M059J (cell line): ENCODE measurements at regions not wholly inside any gene's neighbourhood (a gene's known extent, or its start where the extent isn't known, plus 50 kb on each side); places are given as distances from the start of the nearest gene placed in this dataset.

Experiments
- DNase-seq: peaks from one replicate; pipeline ENCODE4 v3.0.0-alpha.2; 2012; ENCODE audit warnings: low read depth

GRCh38 chr11:8799273-8799672 is 111.7 kb upstream of the AKIP1 start:
- no peak for DNase-seq

- DNase-seq: no peak
These were observed 110.4 kb upstream of the AKIP1 start for GRCh38 chr11:8800520-8801110.

GRCh38 chr11:8801121-8801520 is 109.9 kb upstream of the AKIP1 start:
- no peak for DNase-seq

GRCh38 chr11:8802251-8802650 is 108.7 kb upstream of the AKIP1 start:
- no peak for DNase-seq

- DNase-seq: no peak
These were observed 107.0 kb upstream of the AKIP1 start for GRCh38 chr11:8803973-8804372.

GRCh38 chr11:8805296-8805695 is 105.7 kb upstream of the AKIP1 start:
- no peak for DNase-seq

GRCh38 chr11:8806974-8807373 is 104.0 kb upstream of the AKIP1 start:
- DNase-seq: no peak

GRCh38 chr11:8807544-8808225 is 103.3 kb upstream of the AKIP1 start:
- DNase-seq: peak; percentile 92

- DNase-seq: peak; percentile 42
These were observed 102.8 kb upstream of the AKIP1 start for GRCh38 chr11:8808226-8808585.

GRCh38 chr11:8809241-8809938 is 101.6 kb upstream of the AKIP1 start:
- DNase-seq: peak; percentile 36

GRCh38 chr11:8809939-8810539 is 101.0 kb upstream of the AKIP1 start:
- peak; percentile 73 for DNase-seq

- peak; percentile 88 for DNase-seq
These were observed 100.3 kb upstream of the AKIP1 start for GRCh38 chr11:8810540-8811301.

- DNase-seq: peak; percentile 10
These were observed 99.4 kb upstream of the AKIP1 start for GRCh38 chr11:8811571-8811970.

- DNase-seq: peak; percentile 66
These were observed 98.6 kb upstream of the AKIP1 start for GRCh38 chr11:8812438-8812837.

- DNase-seq: peak; percentile 93
These were observed 97.3 kb upstream of the AKIP1 start for GRCh38 chr11:8813658-8814057.

GRCh38 chr11:8814209-8814922 is 96.6 kb upstream of the AKIP1 start:
- DNase-seq: peak; percentile 97

- DNase-seq: peak; percentile 96
These were observed 96.1 kb upstream of the AKIP1 start for GRCh38 chr11:8814923-8815240.

GRCh38 chr11:8818421-8818820 is 92.6 kb upstream of the AKIP1 start:
- no peak for DNase-seq

- no peak for DNase-seq
These were observed 90.6 kb upstream of the AKIP1 start for GRCh38 chr11:8820401-8820800.

GRCh38 chr11:8822469-8822868 is 88.5 kb upstream of the AKIP1 start:
- DNase-seq: no peak

- no peak for DNase-seq
These were observed 87.7 kb upstream of the AKIP1 start for GRCh38 chr11:8823174-8823742.
